IMR-90 (cell line): ENCODE measurements at regions not wholly inside any gene's neighbourhood (a gene's known extent, or its start where the extent isn't known, plus 50 kb on each side); places are given as distances from the start of the nearest gene placed in this dataset.

Experiments
- ATAC-seq: fragments of 200-7000 bp; cut with Tn5 transposase; 2 replicates; pipeline ENCODE4 v1.9.1; 2020; ENCODE audit warnings: low read depth, mild to moderate bottlenecking, moderate library complexity
- BruUV-seq: library from RNA; stranded (reverse); fragments of 400-500 nt; replicated peaks from 2 replicates; lab custom pipeline; 2021; lab: Mats Ljungman, UMichigan
- CTCF ChIA-PET: fragments of 300-600 bp; formaldehyde crosslinking; extraction: SDS; loops from one replicate; lab custom pipeline; 2021; ENCODE audit warnings: antibody characterized with exemption; lab: Yijun Ruan, JAX
- POLR2A ChIA-PET: fragments of 300-600 bp; sonication (Branson Sonifier 250); formaldehyde crosslinking; loops from one replicate; lab custom pipeline; 2022; ENCODE audit warnings: antibody characterized with exemption; ENCODE audit not compliant: unreplicated experiment; lab: Charles Lee
- DNase-seq: peaks from one replicate; pipeline ENCODE4 v3.0.0; 2013
- H2AFZ ChIP-seq: replicated peaks from 2 replicates; pipeline ENCODE3; 2013; ENCODE audit warnings: low read length, mild to moderate bottlenecking; ENCODE audit not compliant: poor library complexity
- H2AK5ac ChIP-seq: 2 replicates; pipeline ENCODE4 v1.6.1; 2013; ENCODE audit warnings: low read depth, low read length, inconsistent platforms
- H2AK9ac ChIP-seq: replicated peaks from 2 replicates; pipeline ENCODE3; 2013; ENCODE audit warnings: mild to moderate bottlenecking, low read depth, low read length, moderate library complexity; ENCODE audit not compliant: poor library complexity
- H2BK120ac ChIP-seq: 2 replicates; pipeline ENCODE4 v1.6.1; 2013; ENCODE audit warnings: low read depth, low read length, inconsistent platforms
- H2BK15ac ChIP-seq: 3 replicates; pipeline ENCODE4 v1.6.1; 2013; ENCODE audit warnings: low read depth, low read length, inconsistent platforms
- H2BK20ac ChIP-seq: 2 replicates; pipeline ENCODE4 v1.6.1; 2013; ENCODE audit warnings: low read depth, mild to moderate bottlenecking, inconsistent platforms, low read length, moderate library complexity
- H2BK5ac ChIP-seq: 2 replicates; pipeline ENCODE4 v1.6.1; 2013; ENCODE audit warnings: mild to moderate bottlenecking, low read depth, low read length, inconsistent platforms; ENCODE audit not compliant: poor library complexity, severe bottlenecking
- H3K14ac ChIP-seq: replicated peaks from 2 replicates; pipeline ENCODE4 v1.6.1; 2013; ENCODE audit warnings: low read depth, low read length, inconsistent platforms
- H3K18ac ChIP-seq: 2 replicates; pipeline ENCODE4 v1.6.1; 2013; ENCODE audit warnings: low read depth, low read length, control low read depth
- H3K23ac ChIP-seq: 2 replicates; pipeline ENCODE4 v1.6.1; 2013; ENCODE audit warnings: low read depth, low read length, inconsistent platforms
- H3K27ac ChIP-seq: 2 replicates; pipeline ENCODE4 v1.5.1; 2013; ENCODE audit warnings: mild to moderate bottlenecking, control low read depth, low read length; ENCODE audit not compliant: insufficient read depth
- H3K27me3 ChIP-seq: 2 replicates; pipeline ENCODE4 v1.6.1; 2013; ENCODE audit warnings: low read length; ENCODE audit not compliant: control insufficient read depth, insufficient read depth
- H3K36me3 ChIP-seq: 2 replicates; pipeline ENCODE4 v1.6.1; 2013; ENCODE audit warnings: low read length, mixed read lengths; ENCODE audit not compliant: control insufficient read depth, insufficient read depth
- H3K4ac ChIP-seq: 2 replicates; pipeline ENCODE4 v1.6.1; 2013; ENCODE audit warnings: low read depth, low read length, inconsistent platforms
- H3K4me1 ChIP-seq: 2 replicates; pipeline ENCODE4 v1.6.1; 2013; ENCODE audit warnings: low read length, mixed read lengths; ENCODE audit not compliant: control insufficient read depth, insufficient read depth
- H3K4me2 ChIP-seq: 2 replicates; pipeline ENCODE4 v1.6.1; 2013; ENCODE audit warnings: low read depth, mild to moderate bottlenecking, control low read depth, low read length, moderate library complexity
- H3K4me3 ChIP-seq: 2 replicates; pipeline ENCODE4 v1.5.1; 2013; ENCODE audit warnings: low read depth, mild to moderate bottlenecking, control low read depth, low read length, moderate library complexity; ENCODE audit not compliant: insufficient read depth
- H3K56ac ChIP-seq: 2 replicates; pipeline ENCODE4 v1.6.1; 2013; ENCODE audit warnings: low read length, inconsistent platforms; ENCODE audit not compliant: insufficient read depth; ENCODE audit errors: extremely low read depth
- H3K79me1 ChIP-seq, 2 experiments: 2 replicates each; pipeline ENCODE4 v1.6.1; 2013; ENCODE audit warnings: low read length in 2 of 2, inconsistent platforms in 1 of 2, low read depth in 1 of 2
- H3K9ac ChIP-seq: 2 replicates; pipeline ENCODE4 v1.6.1; 2013; ENCODE audit warnings: low read depth, low read length, control low read depth
- H3K9me1 ChIP-seq: 2 replicates; pipeline ENCODE4 v1.6.1; 2013; ENCODE audit warnings: low read length, inconsistent platforms; ENCODE audit not compliant: insufficient read depth
- H3K9me3 ChIP-seq: 2 replicates; pipeline ENCODE4 v1.6.1; 2013; ENCODE audit warnings: low read length; ENCODE audit not compliant: control insufficient read depth, insufficient read depth
- H4K20me1 ChIP-seq: 2 replicates; pipeline ENCODE4 v1.6.1; 2013; ENCODE audit warnings: low read length, inconsistent platforms; ENCODE audit not compliant: insufficient read depth
- H4K5ac ChIP-seq: 2 replicates; pipeline ENCODE4 v1.6.1; 2013; ENCODE audit warnings: mild to moderate bottlenecking, low read depth, low read length, control low read depth
- H4K8ac ChIP-seq, 2 experiments: 2 replicates each; pipeline ENCODE4 v1.6.1; 2013; ENCODE audit warnings: low read depth in 2 of 2, low read length in 2 of 2, control low read depth in 1 of 2, inconsistent platforms in 1 of 2
- H4K91ac ChIP-seq: 2 replicates; pipeline ENCODE4 v1.6.1; 2013; ENCODE audit warnings: low read depth, low read length, inconsistent platforms; ENCODE audit not compliant: insufficient read depth
- BHLHE40 ChIP-seq: fragments of 150-350 bp; IDR thresholded peaks from 2 replicates; pipeline ENCODE4 v1.6.1; 2016; ENCODE audit warnings: mild to moderate bottlenecking, low read depth, low read length
- CEBPB ChIP-seq: IDR thresholded peaks from 2 replicates; pipeline ENCODE4 v1.6.1; 2012; ENCODE audit warnings: low read depth, low read length, improper control_type of control experiment
- CHD1 ChIP-seq: IDR thresholded peaks from 2 replicates; pipeline ENCODE4 v1.6.1; 2012; ENCODE audit warnings: low read depth, low read length, improper control_type of control experiment
- ELK1 ChIP-seq: fragments of 150-350 bp; IDR thresholded peaks from 2 replicates; pipeline ENCODE4 v1.6.1; 2016; ENCODE audit warnings: low read depth, mild to moderate bottlenecking, low read length, moderate library complexity, borderline replicate concordance
- FOS ChIP-seq: fragments of 150-350 bp; IDR thresholded peaks from 2 replicates; pipeline ENCODE4 v1.6.1; 2016; ENCODE audit warnings: low read depth, low read length
- MAFK ChIP-seq: IDR thresholded peaks from 2 replicates; pipeline ENCODE4 v1.6.1; 2012; ENCODE audit warnings: low read depth, low read length, improper control_type of control experiment
- MAZ ChIP-seq: IDR thresholded peaks from 2 replicates; pipeline ENCODE4 v1.6.1; 2012; ENCODE audit warnings: low read depth, mild to moderate bottlenecking, low read length, improper control_type of control experiment, moderate library complexity, borderline replicate concordance
- MXI1 ChIP-seq: IDR thresholded peaks from 2 replicates; pipeline ENCODE4 v1.6.1; 2012; ENCODE audit warnings: low read depth, mild to moderate bottlenecking, low read length, moderate library complexity, borderline replicate concordance
- NFE2L2 ChIP-seq: fragments of 150-350 bp; IDR thresholded peaks from 2 replicates; pipeline ENCODE4 v1.6.1; 2016; ENCODE audit warnings: low read depth, mild to moderate bottlenecking, low read length
- POLR2A ChIP-seq: IDR thresholded peaks from 2 replicates; pipeline ENCODE4 v1.6.1; 2012; ENCODE audit warnings: mild to moderate bottlenecking, low read depth, low read length
- RAD21 ChIP-seq: IDR thresholded peaks from 2 replicates; pipeline ENCODE4 v1.6.1; 2012; ENCODE audit warnings: low read length, improper control_type of control experiment
- RCOR1 ChIP-seq: IDR thresholded peaks from 2 replicates; pipeline ENCODE4 v1.6.1; 2012; ENCODE audit warnings: mild to moderate bottlenecking, low read length, improper control_type of control experiment; ENCODE audit not compliant: insufficient replicate concordance
- RFX5 ChIP-seq: IDR thresholded peaks from 2 replicates; pipeline ENCODE4 v1.8.0; 2012; ENCODE audit warnings: low read depth, mild to moderate bottlenecking, low read length, moderate library complexity
- SMC3 ChIP-seq: fragments of 150-350 bp; IDR thresholded peaks from 2 replicates; pipeline ENCODE4 v1.6.1; 2016; ENCODE audit warnings: low read depth, mild to moderate bottlenecking, antibody characterized with exemption, low read length, moderate library complexity
- USF2 ChIP-seq: fragments of 150-350 bp; IDR thresholded peaks from 2 replicates; pipeline ENCODE4 v1.6.1; 2017; ENCODE audit warnings: mild to moderate bottlenecking, antibody characterized with exemption, low read length, low read depth
- whole genome bisulfite sequencing, 2 experiments: methylation state at CpG; one replicate each; pipeline versions ENCODE4 v1.1.5 to v1.1.7; 2013; ENCODE audit warnings: missing lambda C conversion rate in 2 of 2; ENCODE audit not compliant: insufficient read length in 1 of 2; ENCODE audit errors: extremely low coverage in 2 of 2; 5-methylcytosine and 5-hydroxymethylcytosine counted together
- dilution Hi-C: fragments of 300-500 bp; cut with HindIII; formaldehyde crosslinking; loops from one replicate; pipeline ENCODE4 v1.14.3; 2018; ENCODE audit warnings: low sequenced_read_pairs; ENCODE audit not compliant: unreplicated experiment
- in situ Hi-C: fragments of 300-500 bp; cut with MboI; formaldehyde crosslinking; loops from 3 replicates; pipeline ENCODE4 v1.14.3; 2019; ENCODE audit warnings: low sequenced_read_pairs, inconsistent platforms, mixed read lengths
- intact Hi-C: fragments of 100-400 bp; cut with micrococcal nuclease; formaldehyde crosslinking; loops from 2 replicates; pipeline ENCODE4 v1.10.0; 2022
- TF ChIP-seq, protein P1 (sequence below): conservative IDR thresholded peaks from 2 replicates; pipeline ENCODE4 v1.5.1; 2012; ENCODE audit warnings: mild to moderate bottlenecking, low read depth, low read length, improper control_type of control experiment

DNA sequence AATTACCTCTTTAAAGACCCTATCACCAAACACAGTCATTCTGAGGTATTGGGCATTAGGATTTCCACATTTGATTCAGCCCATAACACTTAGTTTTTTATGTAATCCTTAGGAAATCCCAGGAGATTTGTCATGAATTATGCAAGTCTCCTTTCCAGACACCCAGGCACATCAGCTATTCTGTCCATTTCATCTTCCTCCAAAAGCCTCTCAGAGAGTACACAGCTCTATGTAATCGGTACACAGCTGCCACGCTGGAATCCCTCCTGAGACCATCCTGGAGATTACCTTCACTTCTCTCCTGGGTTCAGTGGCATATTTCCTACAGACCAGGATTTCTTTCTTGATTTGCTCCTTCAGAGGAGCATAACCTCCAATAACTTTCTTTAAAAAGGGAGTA, 2309.8 kb upstream of the WWC1 start:
- H3K4me3 ChIP-seq = no peak overlapping the region
- intact Hi-C loops = no loop called here
- H4K5ac ChIP-seq = no peak overlapping the region
- no peak overlapping the region for H3K4me2 ChIP-seq
- no peaks in the 10 kb centered on the region for H3K4me1 ChIP-seq
- no peak overlapping the region for H3K9ac ChIP-seq
- H3K9me3 ChIP-seq = no peaks in the 10 kb centered on the region; the same call in 1 of the 2 replicates
- no peak overlapping the region for H2BK15ac ChIP-seq
- no peak overlapping the region for H2AK9ac ChIP-seq
- H2AK5ac ChIP-seq = no peak overlapping the region
- H3K79me1 ChIP-seq = no peaks in the 10 kb centered on the region
- no peaks in the 10 kb centered on the region for H3K9me1 ChIP-seq
- no peak for TF ChIP-seq SMC3
- TF ChIP-seq BHLHE40 = no peak
- no peak for TF ChIP-seq MAFK
- TF ChIP-seq CEBPB = no peak
- TF ChIP-seq CHD1 = no peak
- TF ChIP-seq, protein P1, sequence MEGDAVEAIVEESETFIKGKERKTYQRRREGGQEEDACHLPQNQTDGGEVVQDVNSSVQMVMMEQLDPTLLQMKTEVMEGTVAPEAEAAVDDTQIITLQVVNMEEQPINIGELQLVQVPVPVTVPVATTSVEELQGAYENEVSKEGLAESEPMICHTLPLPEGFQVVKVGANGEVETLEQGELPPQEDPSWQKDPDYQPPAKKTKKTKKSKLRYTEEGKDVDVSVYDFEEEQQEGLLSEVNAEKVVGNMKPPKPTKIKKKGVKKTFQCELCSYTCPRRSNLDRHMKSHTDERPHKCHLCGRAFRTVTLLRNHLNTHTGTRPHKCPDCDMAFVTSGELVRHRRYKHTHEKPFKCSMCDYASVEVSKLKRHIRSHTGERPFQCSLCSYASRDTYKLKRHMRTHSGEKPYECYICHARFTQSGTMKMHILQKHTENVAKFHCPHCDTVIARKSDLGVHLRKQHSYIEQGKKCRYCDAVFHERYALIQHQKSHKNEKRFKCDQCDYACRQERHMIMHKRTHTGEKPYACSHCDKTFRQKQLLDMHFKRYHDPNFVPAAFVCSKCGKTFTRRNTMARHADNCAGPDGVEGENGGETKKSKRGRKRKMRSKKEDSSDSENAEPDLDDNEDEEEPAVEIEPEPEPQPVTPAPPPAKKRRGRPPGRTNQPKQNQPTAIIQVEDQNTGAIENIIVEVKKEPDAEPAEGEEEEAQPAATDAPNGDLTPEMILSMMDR = no peak
- no peak for TF ChIP-seq MAZ
- no peak for TF ChIP-seq RFX5
- no peak for TF ChIP-seq USF2
- TF ChIP-seq NFE2L2 = no peak
- no peak for TF ChIP-seq POLR2A
- TF ChIP-seq RAD21 = no peak
- no peak for TF ChIP-seq ELK1
- TF ChIP-seq RCOR1 = no peak
- no peak for TF ChIP-seq FOS
- TF ChIP-seq MXI1 = no peak
- WGBS, 2 experiments = no CpG with 5 or more reads among the region's 2 CpGs
- ATAC-seq = no peak
- H4K91ac ChIP-seq = no peak overlapping the region
- H2AFZ ChIP-seq = no peak overlapping the region
- H3K18ac ChIP-seq = no peak overlapping the region
- ChIA-PET CTCF (no interaction called here), POLR2A (no interaction called here)
- no peaks in the 10 kb centered on the region for H4K20me1 ChIP-seq
- H3K23ac ChIP-seq = no peak overlapping the region
- DNase-seq = no peak
- no peak overlapping the region for H3K14ac ChIP-seq
- H4K8ac ChIP-seq = no peak overlapping the region
- in situ Hi-C loops = no loop called here
- H3K27ac ChIP-seq = no peak overlapping the region
- no peak overlapping the region for H2BK5ac ChIP-seq
- dilution Hi-C loops = no loop called here
- no peak overlapping the region for H2BK20ac ChIP-seq
- H3K56ac ChIP-seq = no peak overlapping the region
- H2BK120ac ChIP-seq = no peak overlapping the region
- BruUV-seq = no TSS peak
- H3K27me3 ChIP-seq = no peaks in the 10 kb centered on the region
- no peak overlapping the region for H3K4ac ChIP-seq
- H3K36me3 ChIP-seq = no peaks in the 10 kb centered on the region
